C4-2B (cell line): ENCODE measurements at regions not wholly inside any gene's neighbourhood (a gene's known extent, or its start where the extent isn't known, plus 50 kb on each side); places are given as distances from the start of the nearest gene placed in this dataset.

Experiments used
- CTCF ChIP-seq: fragments of 450-650 bp; conservative IDR thresholded peaks from 2 replicates; pipeline ENCODE4 v1.5.1; 2017; ENCODE audit warnings: mild to moderate bottlenecking
- ZFX ChIP-seq: fragments of 450-650 bp; IDR thresholded peaks from 2 replicates; pipeline ENCODE4 v1.6.1; 2017

GRCh38 chr6:67328269-67328668 is 1306.8 kb upstream of the ADGRB3 start:
- TF ChIP-seq CTCF (no peak), ZFX (no peak)
